CD14-positive monocyte (primary cell): ENCODE measurements at regions not wholly inside any gene's neighbourhood (a gene's known extent, or its start where the extent isn't known, plus 50 kb on each side); places are given as distances from the start of the nearest gene placed in this dataset.

Source experiments
- DNase-seq, 3 donors: peaks; one replicate each; pipeline ENCODE4 v3.0.0-alpha.2; 2011 to 2022
- H2AFZ ChIP-seq: 2 replicates; pipeline ENCODE4 v1.6.0; 2012; ENCODE audit warnings: mild to moderate bottlenecking, low read depth, low read length, inconsistent platforms; ENCODE audit not compliant: insufficient read depth, poor library complexity, severe bottlenecking
- H3K27ac ChIP-seq, 2 donors: 1 replicate in 1 of 2; 2 replicates in 1 of 2; pipeline ENCODE4 v1.5.1; 2012 to 2013; ENCODE audit warnings: low read length in 2 of 2, control low read depth in 1 of 2, inconsistent platforms in 1 of 2, low read depth in 1 of 2, mild to moderate bottlenecking in 1 of 2
- H3K27me3 ChIP-seq, 2 donors: one replicate each; pipeline versions ENCODE4 v1.6.0 to v1.6.1; 2011 to 2013; ENCODE audit warnings: low read length in 2 of 2; ENCODE audit not compliant: control insufficient read depth in 2 of 2, insufficient read depth in 2 of 2
- H3K36me3 ChIP-seq, 2 donors: replicated peaks in 1 of 2; 1 replicate in 1 of 2; 2 replicates in 1 of 2; pipeline versions ENCODE4 v1.5.1 to v1.6.1; 2012 to 2013; ENCODE audit warnings: low read length in 2 of 2, control low read depth in 1 of 2, inconsistent platforms in 1 of 2, mild to moderate bottlenecking in 1 of 2; ENCODE audit not compliant: insufficient read depth in 2 of 2, control insufficient read depth in 1 of 2
- H3K4me1 ChIP-seq, 2 donors: 1 replicate in 1 of 2; 2 replicates in 1 of 2; pipeline versions ENCODE4 v1.5.1 to v1.6.1; 2012 to 2013; ENCODE audit warnings: low read length in 2 of 2, control low read depth in 1 of 2, inconsistent platforms in 1 of 2, mild to moderate bottlenecking in 1 of 2, moderate library complexity in 1 of 2; ENCODE audit not compliant: insufficient read depth in 2 of 2, control insufficient read depth in 1 of 2
- H3K4me2 ChIP-seq: replicated peaks from 2 replicates; pipeline ENCODE3; 2012; ENCODE audit warnings: low read length, moderate library complexity, mild to moderate bottlenecking; ENCODE audit not compliant: poor library complexity, severe bottlenecking; ENCODE audit errors: extremely low read depth
- H3K4me3 ChIP-seq, 3 experiments: fragments of 200-600 bp in 1 of 3; sonication (generic) in 1 of 3; replicated peaks in 1 of 3; 1 replicate in 2 of 3; 2 replicates in 1 of 3; pipeline ENCODE4 v1.5.1; 2011 to 2013; ENCODE audit warnings: low read length in 3 of 3, mild to moderate bottlenecking in 3 of 3, control low read depth in 2 of 3, low read depth in 2 of 3, inconsistent platforms in 1 of 3, moderate library complexity in 1 of 3
- H3K79me2 ChIP-seq: 2 replicates; pipeline ENCODE4 v1.6.0; 2012; ENCODE audit warnings: mild to moderate bottlenecking, control low read depth, inconsistent platforms, low read length, moderate library complexity; ENCODE audit not compliant: insufficient read depth
- H3K9ac ChIP-seq: 2 replicates; pipeline ENCODE4 v1.6.0; 2017; ENCODE audit warnings: low read length, mild to moderate bottlenecking; ENCODE audit not compliant: insufficient read depth, poor library complexity, severe bottlenecking
- H3K9me3 ChIP-seq, 2 donors: replicated peaks in 1 of 2; 1 replicate in 1 of 2; 2 replicates in 1 of 2; pipeline versions ENCODE4 v1.5.1 to v1.6.1; 2012 to 2013; ENCODE audit warnings: low read length in 2 of 2, control low read depth in 1 of 2; ENCODE audit not compliant: control insufficient read depth in 1 of 2, insufficient read depth in 1 of 2
- H4K20me1 ChIP-seq: 2 replicates; pipeline ENCODE4 v1.6.0; 2012; ENCODE audit warnings: mild to moderate bottlenecking, low read length, control low read depth, moderate library complexity; ENCODE audit not compliant: insufficient read depth
- H3K27ac Mint-ChIP-seq, 7 donors: one replicate each; pipeline ENCODE4 v1.8.0; 2020; ENCODE audit warnings: mild to moderate bottlenecking in 7 of 7, mixed read lengths in 7 of 7, moderate library complexity in 6 of 7, inconsistent platforms in 2 of 7
- H3K27me3 Mint-ChIP-seq, 3 donors: one replicate each; pipeline ENCODE4 v1.8.0; 2021 to 2022; ENCODE audit warnings: low read depth in 3 of 3, mild to moderate bottlenecking in 3 of 3, mixed read lengths in 3 of 3, moderate library complexity in 3 of 3, inconsistent platforms in 1 of 3
- H3K36me3 Mint-ChIP-seq, 2 donors: one replicate each; pipeline ENCODE4 v1.8.0; 2020; ENCODE audit warnings: mixed read lengths in 2 of 2, inconsistent platforms in 1 of 2, mild to moderate bottlenecking in 1 of 2
- H3K4me1 Mint-ChIP-seq: one replicate; pipeline ENCODE4 v1.8.0; 2020; ENCODE audit warnings: mild to moderate bottlenecking, mixed read lengths
- H3K4me3 Mint-ChIP-seq, 2 donors: one replicate each; pipeline ENCODE4 v1.8.0; 2020; ENCODE audit warnings: mild to moderate bottlenecking in 2 of 2, mixed read lengths in 2 of 2, moderate library complexity in 1 of 2
- H3K9me3 Mint-ChIP-seq, 7 donors: one replicate each; pipeline ENCODE4 v1.8.0; 2020 to 2022; ENCODE audit warnings: mixed read lengths in 7 of 7, mild to moderate bottlenecking in 6 of 7, moderate library complexity in 6 of 7, inconsistent platforms in 2 of 7
- WGBS: methylation state at CpG from one replicate; pipeline ENCODE4 v1.1.5; 2013; ENCODE audit warnings: missing lambda C conversion rate; ENCODE audit not compliant: insufficient coverage; 5-methylcytosine and 5-hydroxymethylcytosine counted together
- intact Hi-C, 2 donors: fragments of 100-400 bp; cut with micrococcal nuclease; formaldehyde crosslinking; loops; one replicate each; pipeline versions ENCODE4 v1.15.0 to v1.15.1; 2023
- TF ChIP-seq, protein P1 (sequence below): fragments of 200-600 bp; IDR thresholded peaks from one replicate; pipeline ENCODE4 v1.8.0; 2022; ENCODE audit warnings: antibody characterized with exemption, mild to moderate bottlenecking

DNA sequence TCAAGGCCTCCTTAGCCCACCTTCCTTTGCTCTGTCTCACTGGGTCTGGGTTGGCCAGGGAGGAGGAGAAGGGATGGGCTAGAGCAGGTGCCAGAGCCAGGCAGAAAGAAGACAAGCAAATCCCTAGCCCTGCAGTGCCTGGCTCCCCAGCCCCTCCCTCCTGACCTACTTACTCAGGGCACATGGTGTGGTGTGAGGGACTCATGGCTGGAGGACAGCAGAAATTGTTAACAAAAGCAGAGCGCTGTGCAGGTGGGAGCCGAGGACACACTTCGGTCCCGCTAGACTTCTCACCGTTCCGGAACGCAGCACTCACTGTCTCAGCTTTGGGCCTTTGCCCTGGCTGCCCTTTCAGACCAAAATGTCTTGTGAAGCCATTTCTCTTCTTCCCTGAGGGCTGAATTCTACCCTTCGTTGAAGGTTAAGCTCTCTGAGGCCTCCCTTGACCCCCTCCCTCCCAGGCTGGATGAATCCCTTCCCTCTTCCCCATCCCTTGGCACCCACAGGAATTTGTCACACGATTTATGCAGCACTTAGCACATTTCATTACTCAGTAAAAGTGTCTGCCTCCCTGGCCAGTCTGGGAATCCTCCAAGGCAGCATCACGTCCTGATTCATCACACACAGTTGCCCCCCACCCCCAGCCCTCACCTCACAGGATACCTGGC, 263.9 kb upstream of the TRPC7 start:
- Histone ChIP-seq H3K4me1 (no peaks in the 10 kb centered on the region), H3K4me3 (no peak overlapping the region), H3K36me3 (no peaks in the 10 kb centered on the region), H3K27me3 (no peaks in the 10 kb centered on the region), H2AFZ (no peak overlapping the region), H3K4me2 (no peak overlapping the region), H3K27ac (no peak overlapping the region), H4K20me1 (no peaks in the 10 kb centered on the region), H3K79me2 (no peaks in the 10 kb centered on the region), H3K9me3 (no peaks in the 10 kb centered on the region), H3K9ac (no peak overlapping the region)
- peaks cover 0 to 8% (median 4%) of the 10 kb centered on the region in 7 donors for H3K9me3 Mint-ChIP-seq
- TF ChIP-seq, protein P1, sequence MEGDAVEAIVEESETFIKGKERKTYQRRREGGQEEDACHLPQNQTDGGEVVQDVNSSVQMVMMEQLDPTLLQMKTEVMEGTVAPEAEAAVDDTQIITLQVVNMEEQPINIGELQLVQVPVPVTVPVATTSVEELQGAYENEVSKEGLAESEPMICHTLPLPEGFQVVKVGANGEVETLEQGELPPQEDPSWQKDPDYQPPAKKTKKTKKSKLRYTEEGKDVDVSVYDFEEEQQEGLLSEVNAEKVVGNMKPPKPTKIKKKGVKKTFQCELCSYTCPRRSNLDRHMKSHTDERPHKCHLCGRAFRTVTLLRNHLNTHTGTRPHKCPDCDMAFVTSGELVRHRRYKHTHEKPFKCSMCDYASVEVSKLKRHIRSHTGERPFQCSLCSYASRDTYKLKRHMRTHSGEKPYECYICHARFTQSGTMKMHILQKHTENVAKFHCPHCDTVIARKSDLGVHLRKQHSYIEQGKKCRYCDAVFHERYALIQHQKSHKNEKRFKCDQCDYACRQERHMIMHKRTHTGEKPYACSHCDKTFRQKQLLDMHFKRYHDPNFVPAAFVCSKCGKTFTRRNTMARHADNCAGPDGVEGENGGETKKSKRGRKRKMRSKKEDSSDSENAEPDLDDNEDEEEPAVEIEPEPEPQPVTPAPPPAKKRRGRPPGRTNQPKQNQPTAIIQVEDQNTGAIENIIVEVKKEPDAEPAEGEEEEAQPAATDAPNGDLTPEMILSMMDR = no peak
- peaks cover 0 to 1% (median 0%) of the 10 kb centered on the region in 3 donors for H3K27me3 Mint-ChIP-seq
- intact Hi-C loops = no loop called here
- H3K4me1 Mint-ChIP-seq = no peaks in the 10 kb centered on the region
- H3K36me3 Mint-ChIP-seq = no peaks in the 10 kb centered on the region
- peak overlapping the region in 1 of 7 donors; percentile 13 for H3K27ac Mint-ChIP-seq
- no peak for DNase-seq
- WGBS = 90% methylated on average over 10 of the region's 10 CpGs
- H3K4me3 Mint-ChIP-seq = no peak overlapping the region

DNA sequence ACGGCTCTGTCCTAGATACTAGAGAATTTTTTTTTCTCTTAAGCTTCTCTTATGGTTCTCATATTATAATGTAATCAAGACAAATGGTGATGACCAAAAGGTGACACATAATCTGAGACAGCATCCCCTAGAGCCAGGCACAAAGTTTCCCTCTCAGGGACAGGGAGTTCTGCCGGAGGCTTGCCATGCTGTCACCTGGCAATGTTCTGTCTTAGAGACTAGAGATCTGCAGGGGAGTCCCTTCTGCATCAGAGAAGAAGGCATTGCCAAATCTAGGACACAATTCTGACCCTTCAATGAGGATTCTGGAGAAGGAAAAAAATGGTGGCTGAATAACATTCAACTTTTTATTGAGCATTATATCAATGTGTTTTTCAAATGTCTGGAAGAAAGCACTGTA, 261.2 kb upstream of the TRPC7 start:
- H3K4me2 ChIP-seq = no peak overlapping the region
- H3K9ac ChIP-seq = no peak overlapping the region
- TF ChIP-seq, protein P1 = no peak
- no peaks in the 10 kb centered on the region for H3K27me3 Mint-ChIP-seq
- H3K4me3 ChIP-seq = no peak overlapping the region
- no peak overlapping the region for H3K4me3 Mint-ChIP-seq
- peaks cover 0 to 8% (median 4%) of the 10 kb centered on the region in 7 donors for H3K9me3 Mint-ChIP-seq
- no peaks in the 10 kb centered on the region for H3K36me3 Mint-ChIP-seq
- H2AFZ ChIP-seq = no peak overlapping the region
- no peak overlapping the region for H3K27ac ChIP-seq
- H3K9me3 ChIP-seq = no peaks in the 10 kb centered on the region
- H3K27ac Mint-ChIP-seq = no peak overlapping the region
- no peaks in the 10 kb centered on the region for H3K36me3 ChIP-seq
- no CpG with 5 or more reads among the region's 2 CpGs for WGBS
- no peaks in the 10 kb centered on the region for H3K27me3 ChIP-seq
- intact Hi-C loops = no loop called here
- no peaks in the 10 kb centered on the region for H3K4me1 ChIP-seq
- no peaks in the 10 kb centered on the region for H3K4me1 Mint-ChIP-seq
- H3K79me2 ChIP-seq = no peaks in the 10 kb centered on the region
- no peak for DNase-seq
- no peaks in the 10 kb centered on the region for H4K20me1 ChIP-seq
